ENCODE measurements at regions not wholly inside any gene's neighbourhood (a gene's known extent, or its start where the extent isn't known, plus 50 kb on each side); places are given as distances from the start of the nearest gene placed in this dataset.
"Not testable (repeated sequence)": the region's sequence is repeated elsewhere in the genome, so short reads cannot be mapped to it uniquely, and the experiment has no call there.

DNA sequence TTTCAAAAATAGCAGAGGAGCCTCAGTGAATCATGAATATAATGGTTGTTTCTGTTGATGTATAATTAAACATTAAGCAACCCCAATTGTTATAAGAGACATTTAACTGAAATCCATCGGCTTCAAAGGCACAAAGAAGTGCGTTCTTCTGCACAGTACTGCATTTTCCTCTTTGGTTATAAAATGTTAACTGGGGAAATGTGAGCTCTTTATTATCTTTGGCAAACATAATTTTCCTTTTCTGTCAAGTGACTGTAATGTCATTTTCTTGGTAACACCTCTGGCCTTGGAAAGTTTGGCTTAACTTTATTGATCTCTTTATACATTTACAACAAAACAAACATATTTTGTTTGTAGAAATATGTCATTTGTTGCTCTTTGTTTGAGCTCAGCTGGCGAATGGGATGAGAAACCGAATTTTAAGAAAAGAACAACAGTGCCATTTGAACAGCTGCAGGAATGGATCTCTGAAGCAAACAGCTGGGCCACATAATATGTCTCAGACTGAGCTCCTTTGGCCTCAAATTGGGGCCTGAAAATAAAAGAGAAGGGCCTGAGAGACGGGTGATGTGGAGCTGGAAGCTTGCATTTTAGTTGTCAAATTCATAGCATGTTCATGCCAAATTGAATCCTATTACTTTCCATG is 427.0 kb upstream of the SPTLC3 start:
- DNase-seq (ENCODE audit: low spot score), result no peak

DNA sequence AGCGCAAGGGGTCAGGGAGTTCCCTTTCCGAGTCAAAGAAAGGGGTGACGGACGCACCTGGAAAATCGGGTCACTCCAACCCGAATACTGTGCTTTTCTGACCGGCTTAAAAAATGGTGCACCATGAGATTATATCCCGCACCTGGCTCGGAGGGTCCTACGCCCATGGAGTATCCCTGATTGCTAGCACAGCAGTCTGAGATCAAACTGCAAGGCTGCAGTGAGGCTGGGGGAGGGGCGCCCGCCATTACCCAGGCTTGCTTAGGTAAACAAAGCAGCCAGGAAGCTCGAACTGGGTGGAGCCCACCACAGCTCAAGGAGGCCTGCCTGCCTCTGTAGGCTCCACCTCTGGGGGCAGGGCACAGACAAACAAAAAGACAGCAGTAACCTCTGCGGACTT is 426.1 kb upstream of the SPTLC3 start:
- not testable (repeated sequence) for DNase-seq (ENCODE audit: low spot score)

DNA sequence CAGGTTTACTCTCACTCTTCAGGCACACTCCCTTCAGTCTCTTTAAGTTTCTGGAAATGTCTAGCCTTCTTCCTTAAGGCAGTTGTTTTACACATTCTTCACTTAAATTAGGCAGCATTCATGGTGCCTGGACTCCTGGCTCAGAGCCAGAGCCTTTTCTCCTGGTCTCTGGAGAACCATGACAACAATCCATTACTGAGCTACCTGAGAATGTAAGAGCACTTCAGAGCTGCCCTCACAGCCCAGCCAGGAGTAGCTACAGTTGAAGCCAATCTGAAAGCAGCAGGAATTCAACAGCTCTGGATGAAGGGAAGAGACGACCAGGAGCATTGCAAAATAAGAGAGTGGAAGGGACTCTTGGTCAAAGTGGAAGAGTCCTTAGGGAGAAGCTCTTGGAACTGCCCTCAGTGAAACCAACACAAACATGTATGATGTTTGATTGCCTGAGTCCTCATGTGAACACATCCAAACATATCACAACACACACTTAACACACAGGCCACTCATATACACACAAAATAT is 416.8 kb upstream of the SPTLC3 start:
- DNase-seq (ENCODE audit: low spot score), result no peak

DNA sequence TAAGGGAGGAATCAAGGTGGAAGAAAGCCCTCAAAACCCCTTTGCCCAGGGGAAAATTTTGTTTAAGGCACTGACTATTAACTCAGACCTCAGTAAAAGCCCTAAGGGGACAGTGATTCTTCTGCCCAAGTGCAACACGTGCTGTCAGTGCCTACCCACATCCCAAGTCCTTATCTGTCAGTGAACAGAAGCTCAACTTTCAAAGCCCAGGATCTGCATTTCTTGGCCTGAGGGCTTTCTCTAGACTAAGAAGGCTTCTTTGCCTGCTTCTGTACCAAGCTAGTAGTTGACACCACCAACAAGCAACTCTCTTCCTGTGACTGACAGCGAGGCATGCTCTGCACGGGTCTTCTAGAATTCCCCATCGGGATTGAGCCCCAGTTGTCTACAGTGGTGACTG is 416.0 kb upstream of the SPTLC3 start:
- DNase-seq (ENCODE audit: low spot score), result no peak

DNA sequence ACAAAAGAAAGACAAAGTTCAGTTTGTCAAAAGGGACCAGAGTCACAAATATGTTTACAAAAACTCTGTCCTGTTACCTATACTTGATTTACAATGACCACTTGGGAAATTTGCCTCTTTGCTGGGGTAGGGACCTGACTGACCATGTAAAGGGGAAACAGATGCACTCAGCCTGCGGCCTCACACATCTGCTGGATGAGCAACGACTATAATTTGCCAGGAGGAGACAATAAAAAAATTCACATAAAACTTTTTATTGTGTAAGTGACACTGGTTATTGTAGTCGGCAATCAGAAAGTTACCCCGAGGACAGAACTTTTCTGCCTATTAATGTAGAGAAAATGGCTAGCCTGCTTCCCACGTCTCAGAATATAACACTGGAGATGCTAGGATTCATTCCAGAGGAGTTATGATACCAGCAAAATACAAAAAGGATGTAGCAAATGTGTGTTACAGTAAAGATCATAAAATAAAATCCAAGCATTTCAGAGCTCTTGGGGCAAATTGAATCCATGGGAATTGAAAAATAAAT is 415.4 kb upstream of the SPTLC3 start:
- DNase-seq (ENCODE audit: low spot score), result no peak

DNA sequence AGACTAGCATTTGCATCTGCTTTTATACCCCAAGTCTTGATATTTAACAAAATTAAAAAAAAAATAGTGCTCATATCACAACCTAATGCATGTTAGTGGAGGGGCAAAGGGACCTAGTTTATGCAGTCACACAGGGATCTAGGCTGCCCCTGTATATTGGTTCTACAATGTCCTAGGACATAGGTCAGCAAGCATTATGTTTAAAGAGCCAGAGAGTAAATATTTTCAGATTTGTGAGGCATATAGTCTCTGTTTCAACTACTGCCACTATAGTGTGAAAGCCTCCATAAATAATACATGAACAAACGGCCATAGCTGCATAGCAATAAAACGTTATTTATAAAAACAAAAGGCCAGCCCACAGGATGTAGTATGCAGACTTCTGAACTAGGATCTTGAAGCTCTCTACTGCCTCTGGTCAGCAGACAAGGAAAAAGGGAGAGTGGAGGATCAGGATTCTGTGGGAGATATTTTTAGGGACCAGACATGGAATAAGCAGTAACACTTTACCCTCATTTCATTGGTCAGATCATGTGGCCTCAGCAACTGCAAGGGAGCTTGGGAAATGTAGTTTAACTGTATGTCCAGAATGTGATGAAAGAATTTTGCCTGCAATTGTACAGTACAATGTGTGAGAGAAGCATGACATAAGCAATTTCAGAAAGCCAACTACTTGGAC is 414.2 kb upstream of the SPTLC3 start:
- peak; percentile 59 for DNase-seq (ENCODE audit: low spot score)

DNA sequence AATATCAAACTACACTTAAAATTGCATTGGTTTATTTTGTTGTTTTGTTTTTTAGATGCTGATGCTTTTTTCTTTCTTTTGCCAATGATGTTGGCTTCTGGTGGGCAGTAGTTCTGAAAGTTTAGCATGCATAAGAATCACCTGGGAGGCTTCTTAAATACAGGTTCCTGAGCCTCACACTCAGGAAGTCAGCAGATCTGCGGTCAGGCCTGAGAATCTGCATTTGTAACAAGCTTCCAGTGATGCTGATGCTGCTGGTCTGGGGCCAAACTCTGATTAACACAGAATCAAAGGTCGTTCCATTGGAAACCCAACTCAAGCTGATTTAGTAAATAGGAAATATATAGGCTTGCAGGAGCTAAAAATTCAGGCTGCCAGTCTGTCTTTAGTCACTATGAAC is 412.9 kb upstream of the SPTLC3 start:
- DNase-seq (ENCODE audit: low spot score), result no peak

DNA sequence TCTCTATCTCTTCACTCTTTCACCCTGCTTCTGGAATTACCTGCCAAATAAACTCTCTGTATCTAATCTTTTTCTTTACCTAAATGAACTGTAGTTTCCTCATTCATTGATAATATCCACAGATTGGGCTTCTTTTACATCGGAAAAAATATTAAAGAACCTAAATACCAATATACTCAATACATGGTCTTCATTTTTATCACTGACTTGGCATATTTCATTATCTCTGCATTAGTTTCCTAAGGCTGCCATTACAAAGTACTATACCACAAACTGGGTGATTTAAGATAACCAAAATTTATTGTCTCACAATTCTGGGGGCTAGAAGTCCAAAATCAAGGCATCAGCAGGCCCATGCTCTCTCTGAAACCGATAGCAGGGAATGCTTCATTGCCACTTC is 411.9 kb upstream of the SPTLC3 start:
- DNase-seq (ENCODE audit: low spot score), result no peak

DNA sequence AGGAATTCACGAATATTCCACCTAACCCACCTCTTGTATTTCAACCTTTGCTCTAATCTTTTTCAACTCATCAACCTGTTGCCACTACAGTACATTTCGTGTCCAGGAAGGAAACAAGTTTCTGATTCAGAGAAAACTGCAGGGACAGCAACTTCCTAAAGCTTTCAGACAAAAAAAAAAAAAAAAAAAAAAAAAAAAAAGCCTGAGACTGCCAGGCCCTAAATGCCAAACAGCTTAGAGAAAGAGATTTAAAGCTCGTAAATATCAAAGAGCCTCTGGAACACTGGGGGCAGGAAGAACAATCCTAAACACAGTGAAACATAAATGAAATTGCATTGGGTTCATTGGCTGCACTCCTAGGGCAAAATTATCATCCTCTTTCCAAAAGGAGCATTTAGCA is 411.2 kb upstream of the SPTLC3 start:
- no peak for DNase-seq (ENCODE audit: low spot score)

DNA sequence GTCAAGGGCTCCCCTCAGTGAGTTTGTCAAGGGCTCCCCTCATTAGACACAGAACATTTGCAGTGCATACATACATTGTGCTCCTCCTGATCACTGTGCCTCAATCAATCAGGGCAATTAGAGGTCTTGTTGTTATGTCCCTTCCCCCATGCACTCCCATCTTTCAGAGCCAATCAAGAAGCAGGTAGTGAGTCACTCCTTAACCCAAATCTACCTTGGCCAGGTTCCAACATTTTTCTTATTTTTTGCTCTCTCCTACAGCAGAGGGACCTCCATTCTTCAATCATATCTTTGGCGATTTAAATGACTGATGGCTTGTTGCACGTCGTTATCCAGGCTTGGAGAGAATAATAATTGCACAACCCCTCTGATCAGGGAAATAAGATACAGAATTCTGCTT is 409.9 kb upstream of the SPTLC3 start:
- DNase-seq (ENCODE audit: low spot score), result peak; percentile 13

DNA sequence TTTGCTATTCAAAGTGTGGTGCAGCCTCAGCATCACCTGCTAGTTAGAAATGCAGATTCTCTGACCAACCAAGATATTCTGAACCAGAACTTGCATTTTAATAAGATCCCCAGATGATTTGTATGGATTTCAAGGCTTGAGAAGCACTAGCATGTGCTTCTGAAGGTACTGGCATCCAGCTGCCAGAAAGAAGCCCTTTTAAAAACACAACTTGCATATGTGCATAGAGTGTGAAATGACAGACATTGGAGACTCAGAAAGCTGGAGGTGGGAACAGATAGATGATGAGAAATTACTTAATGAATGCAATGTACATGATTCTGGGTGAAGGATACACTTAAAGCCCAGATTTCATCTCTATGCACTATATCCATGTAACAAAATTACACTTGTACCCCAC is 409.3 kb upstream of the SPTLC3 start:
- DNase-seq (ENCODE audit: low spot score), result no peak

DNA sequence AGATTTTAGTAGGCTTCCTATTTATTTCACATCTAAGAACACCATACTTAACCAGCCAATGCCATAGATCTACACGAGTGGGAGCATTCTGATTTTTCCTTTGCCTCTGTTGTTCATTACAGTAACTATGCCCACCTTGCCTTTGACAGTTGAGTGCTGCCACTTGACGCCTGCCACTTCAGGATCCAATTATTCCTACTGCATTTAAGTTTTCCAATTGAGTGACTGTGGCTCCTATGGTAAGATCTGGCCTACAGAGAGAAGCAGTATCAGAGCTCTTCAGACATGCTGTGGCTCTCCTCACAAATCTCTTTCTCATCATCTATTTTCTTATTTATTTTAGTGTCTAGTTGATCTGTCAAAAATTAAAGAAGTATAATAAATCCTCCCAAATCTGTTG is 403.0 kb upstream of the SPTLC3 start:
- no peak for DNase-seq (ENCODE audit: low spot score)

DNA sequence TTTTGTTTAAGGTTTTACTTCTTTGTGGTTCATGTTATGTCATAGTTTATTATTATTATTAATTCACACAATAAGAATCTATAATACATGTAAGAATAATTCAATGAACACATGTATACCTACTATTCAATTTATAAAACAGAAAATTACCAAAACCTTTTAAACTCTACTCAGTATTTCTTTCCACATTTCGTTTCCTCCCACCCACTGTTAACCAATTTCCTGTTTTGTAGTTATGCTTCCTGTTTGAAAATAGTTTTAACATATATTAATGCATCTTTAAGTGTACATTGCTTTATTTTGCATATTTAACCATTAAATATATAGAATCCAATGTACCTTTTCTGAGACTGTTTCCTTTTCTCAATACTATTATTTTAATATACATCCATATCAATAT is 397.9 kb upstream of the SPTLC3 start:
- DNase-seq (ENCODE audit: low spot score), result no peak

DNA sequence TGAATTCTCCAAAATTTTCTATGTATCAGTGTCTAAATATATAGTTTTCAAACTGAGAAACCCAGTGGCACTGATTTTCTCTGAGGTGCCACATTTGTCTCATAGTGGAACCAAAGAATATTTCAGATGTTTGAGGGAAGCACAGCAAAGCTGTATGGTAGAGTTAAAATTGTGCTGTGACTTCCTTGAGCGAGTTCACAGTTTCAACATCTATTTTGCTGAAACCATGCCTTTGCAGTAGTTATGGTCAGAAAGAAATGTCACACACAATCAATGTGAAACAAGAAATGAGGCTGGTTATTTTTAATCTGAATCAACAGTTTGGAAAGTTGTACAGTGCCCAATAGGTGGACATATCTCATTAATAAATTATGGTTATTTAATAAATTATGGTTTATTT is 394.0 kb upstream of the SPTLC3 start:
- no peak for DNase-seq (ENCODE audit: low spot score)

DNA sequence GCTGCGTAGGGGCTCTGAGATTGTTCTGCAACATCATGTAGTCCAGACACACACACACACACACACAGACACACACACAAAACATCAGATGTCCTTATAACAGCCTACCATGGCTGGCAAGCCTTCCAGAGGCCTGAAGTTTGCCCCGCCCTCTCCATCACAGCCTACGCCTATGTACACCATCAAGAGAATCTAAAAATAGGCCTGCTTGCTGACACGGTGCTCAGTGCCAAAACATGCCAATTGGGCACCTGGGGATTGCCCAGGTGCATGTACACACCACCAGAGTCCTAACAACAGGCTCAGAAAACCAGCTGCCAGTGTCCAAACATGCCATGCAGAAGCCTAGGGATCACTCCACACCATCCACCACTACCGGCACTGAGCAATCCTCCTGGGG is 391.7 kb upstream of the SPTLC3 start:
- DNase-seq (ENCODE audit: low spot score), result no peak

DNA sequence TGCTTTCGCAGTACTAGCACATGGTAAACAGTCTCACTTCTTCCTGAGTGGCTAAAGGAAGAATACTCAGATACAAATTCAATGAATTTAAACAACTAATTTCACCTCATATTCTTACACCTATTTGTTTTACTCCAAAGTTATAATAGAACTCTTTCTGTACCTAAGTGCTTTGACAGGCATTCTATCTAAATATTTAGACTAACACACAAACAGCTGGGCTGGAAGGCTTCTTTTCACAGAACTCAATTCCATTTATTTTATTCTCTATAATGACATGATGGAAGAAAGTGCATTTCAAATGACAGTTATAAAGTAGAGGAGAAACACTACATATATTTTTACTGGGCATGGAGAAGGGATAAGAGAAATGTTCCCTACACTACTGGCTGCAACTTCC is 384.9 kb upstream of the SPTLC3 start:
- DNase-seq (ENCODE audit: low spot score), result no peak

DNA sequence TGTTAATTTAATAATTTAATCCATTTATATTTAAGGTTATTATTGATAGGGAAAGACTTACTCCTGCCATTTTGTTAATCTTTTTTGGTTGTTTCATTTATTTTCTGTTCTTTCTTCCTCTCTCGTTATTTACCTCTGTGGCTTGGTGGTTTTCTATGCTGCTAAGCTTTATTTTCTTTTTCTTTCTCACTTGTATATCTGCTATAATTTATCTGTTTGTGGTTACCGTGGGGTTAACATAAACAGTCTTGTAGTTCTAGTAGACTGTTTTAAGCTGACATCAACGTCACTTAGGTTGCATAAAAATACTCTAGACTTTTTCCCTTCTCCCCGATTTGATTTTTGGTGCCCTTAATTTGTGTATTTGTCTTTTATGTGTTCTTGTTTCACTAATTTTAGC is 381.3 kb upstream of the SPTLC3 start:
- DNase-seq (ENCODE audit: low spot score), result no peak

DNA sequence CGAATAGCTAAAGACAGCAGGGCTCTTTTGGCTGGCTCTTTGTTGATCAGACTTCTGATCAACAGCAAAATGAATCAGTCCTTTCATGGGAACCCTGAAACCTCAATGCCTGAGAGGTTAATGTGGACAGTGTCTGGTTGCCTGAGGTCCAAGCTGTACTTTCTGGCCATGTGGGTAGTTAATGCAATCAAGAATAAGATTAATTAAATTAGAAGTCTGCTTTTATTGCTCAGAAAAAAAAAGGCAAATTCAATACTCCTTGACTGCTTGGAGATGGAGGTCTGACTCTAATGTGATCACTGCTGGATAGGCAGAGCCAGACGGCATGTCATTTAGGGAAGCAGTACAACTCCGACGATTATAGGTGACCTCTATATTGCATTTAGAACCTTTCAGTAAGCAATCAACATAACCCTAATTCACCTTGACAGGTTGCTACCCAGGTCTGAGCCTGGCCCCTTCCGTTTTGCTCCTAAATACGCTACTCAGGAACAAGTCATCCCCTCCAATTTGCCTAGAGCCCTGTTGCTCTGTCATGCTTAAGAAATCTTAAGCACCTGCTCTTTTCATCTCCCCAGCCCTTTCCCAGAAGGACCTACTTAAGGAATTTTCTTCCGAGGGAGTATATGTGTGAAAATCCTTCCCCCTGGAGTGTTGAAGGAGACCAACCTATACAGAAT is 370.0 kb upstream of the SPTLC3 start:
- no peak for DNase-seq (ENCODE audit: low spot score)

DNA sequence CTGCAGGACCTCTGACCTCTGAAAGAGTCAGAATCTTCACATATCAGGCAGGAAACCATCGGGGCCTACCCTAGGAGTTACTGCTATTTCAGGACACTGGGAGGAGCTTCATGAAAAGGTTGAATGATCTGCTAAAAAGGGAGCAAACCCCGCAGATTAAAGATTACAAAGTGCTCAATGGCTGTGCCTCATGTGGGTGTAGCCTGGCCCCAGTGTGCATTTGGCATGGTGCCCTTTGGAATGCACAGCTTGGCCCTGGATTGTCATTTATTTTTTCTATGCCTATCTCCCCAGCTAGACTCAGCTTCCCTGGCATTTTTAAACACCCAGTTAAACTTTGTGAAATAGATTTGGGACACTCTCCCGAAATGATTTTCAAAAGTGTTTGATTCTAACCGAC is 368.5 kb upstream of the SPTLC3 start:
- no peak for DNase-seq (ENCODE audit: low spot score)

DNA sequence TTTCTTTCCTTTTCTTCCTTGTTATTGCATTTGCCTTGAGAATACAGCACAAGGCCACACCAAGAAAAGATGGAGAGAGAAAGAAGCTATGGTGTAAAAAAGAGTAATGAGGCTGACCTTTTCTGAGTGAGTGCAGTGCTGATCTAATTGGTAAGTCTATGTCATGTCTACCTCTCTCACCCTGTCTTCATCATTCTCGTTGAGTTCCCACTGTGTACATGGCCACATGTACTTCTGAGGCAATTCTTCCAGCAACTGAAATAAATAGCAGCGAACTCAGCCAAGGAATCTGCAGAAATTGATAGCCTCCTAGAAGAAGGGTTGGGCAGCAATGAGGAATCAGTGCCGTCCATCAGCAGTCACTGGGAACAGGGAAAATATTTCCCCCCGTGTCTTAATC is 367.2 kb upstream of the SPTLC3 start:
- no peak for DNase-seq (ENCODE audit: low spot score)

DNA sequence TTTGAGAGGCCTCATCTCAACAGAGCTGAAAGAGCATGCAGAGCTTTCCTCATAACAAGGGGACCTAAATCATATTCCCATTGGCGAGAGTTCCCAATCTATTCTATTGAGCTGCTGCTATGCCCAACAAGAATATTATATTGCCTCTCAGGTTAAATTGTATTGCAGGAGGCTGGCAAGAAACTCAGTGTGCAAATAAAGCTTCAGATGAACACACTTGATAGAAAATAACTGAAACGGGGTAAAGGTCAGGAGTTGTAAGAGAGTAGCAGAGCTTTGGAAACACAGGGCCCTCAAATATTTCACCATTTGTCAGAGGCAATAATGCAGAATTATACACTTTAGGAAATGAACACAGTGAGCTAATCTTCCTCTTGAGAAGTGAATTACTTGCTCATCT is 364.3 kb upstream of the SPTLC3 start:
- DNase-seq (ENCODE audit: low spot score), result no peak

DNA sequence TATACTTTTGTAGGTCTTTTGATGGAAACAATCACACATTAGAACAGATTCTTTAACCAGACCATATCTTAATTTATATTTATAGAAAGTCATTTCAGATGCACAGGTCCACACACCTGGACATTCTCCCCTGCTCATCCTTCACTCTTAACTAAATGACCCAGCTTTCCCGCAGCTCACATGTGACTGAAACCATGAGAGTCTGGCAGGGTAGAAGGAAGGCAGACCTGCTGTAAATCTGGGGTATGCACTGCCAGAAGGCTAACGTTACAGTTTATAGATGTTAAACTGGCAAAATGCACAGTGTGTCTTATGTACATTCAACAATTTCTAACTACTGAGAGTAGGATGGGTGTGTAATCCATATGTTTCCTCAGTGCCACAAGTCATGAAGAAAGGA is 359.5 kb upstream of the SPTLC3 start:
- no peak for DNase-seq (ENCODE audit: low spot score)

DNA sequence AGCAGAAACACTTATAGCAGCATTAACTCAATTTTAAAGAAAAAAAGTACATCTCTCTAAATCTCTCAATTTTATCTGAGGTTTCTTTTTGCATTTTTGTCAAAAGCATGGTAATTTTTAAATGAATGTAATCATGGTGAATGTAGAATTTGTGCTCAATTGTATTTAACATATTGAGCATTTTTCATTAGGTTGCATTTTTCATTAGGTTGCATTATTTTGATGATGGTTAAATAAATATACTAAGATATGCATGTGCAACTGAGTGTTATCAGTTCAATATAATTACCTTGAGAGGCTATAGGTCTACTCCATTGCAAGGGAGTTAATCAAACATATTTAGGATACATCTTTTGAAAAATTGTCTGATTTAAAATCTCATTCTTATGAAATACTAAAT is 355.1 kb upstream of the SPTLC3 start:
- no peak for DNase-seq (ENCODE audit: low spot score)

All from SW480 (cell line).